H54 (cell line): ENCODE measurements at regions not wholly inside any gene's neighbourhood (a gene's known extent, or its start where the extent isn't known, plus 50 kb on each side); places are given as distances from the start of the nearest gene placed in this dataset.
"Not testable (repeated sequence)": the region's sequence is repeated elsewhere in the genome, so short reads cannot be mapped to it uniquely, and the experiment has no call there.

Experiments used
- DNase-seq: peaks from one replicate; pipeline ENCODE4 v3.0.0; 2011; ENCODE audit warnings: low spot score, mixed read lengths; ENCODE audit not compliant: insufficient read length
- FAIRE-seq: peaks from 3 replicates; lab custom pipeline; 2011; peaks lifted over from hg19 to GRCh38; lab: Jason Lieb, UNC
- POLR2A ChIP-seq: IDR thresholded peaks from 2 replicates; pipeline ENCODE4 v1.6.1; 2011; ENCODE audit warnings: low read depth, mild to moderate bottlenecking, low read length

DNA sequence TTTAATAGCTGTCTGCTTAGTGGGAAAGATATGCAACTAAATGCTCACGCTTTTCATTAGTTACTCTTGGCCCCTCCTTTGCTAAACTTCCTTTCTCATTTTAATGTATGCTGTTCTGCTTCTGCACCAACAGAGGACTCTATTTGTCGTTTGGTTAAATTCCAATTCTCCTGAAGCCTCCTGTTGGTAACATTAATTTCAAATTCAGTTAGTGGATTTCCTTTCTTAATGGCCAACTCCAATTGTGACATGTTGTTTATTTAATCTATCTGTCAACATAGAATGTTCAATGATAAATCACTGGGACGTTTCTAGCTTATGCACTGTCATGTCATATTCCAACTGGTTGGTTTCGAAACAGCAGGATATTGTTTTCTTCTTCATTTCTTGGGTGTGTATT, 467.4 kb upstream of the BCHE start:
- no peak for DNase-seq
- FAIRE-seq: peak; percentile 55
- no peak for TF ChIP-seq POLR2A

DNA sequence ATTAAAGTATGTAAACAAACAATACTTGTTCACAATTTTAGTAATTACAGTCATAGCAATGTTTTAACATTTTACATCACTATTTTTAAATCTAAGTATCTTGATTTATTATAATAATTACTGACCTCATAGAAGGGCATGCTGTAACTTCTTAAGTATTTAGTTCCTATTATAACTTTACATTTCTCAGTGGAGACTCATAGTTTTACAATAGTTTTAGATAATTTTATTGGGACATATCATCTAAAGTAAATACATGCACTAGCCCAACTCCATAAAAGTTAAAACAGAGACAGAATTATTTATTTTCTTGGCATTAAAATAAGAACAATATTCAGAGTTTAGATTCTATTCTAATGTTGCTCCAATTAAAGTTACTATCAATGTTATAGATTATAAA, 466.5 kb upstream of the BCHE start:
- DNase-seq (no peak), FAIRE-seq (no peak)
- TF ChIP-seq POLR2A: no peak

DNA sequence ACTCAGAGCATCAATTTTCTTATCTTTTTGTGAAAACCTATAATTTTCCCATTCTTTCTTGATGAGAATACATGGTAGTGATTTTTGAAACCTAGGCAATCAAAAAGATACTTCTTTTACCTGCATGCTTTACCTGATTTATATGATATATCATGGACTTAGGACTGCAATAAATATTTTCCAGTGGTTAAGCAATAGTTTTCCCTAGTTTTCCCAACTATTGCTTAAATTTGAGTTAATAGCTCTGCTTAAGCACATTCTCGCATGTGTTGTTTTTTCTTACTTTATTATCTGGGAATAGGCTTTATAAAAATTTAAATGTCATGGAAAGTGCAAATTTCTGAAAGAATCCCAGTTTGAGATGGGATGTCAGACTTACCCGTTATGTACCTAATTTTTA, 465.1 kb upstream of the BCHE start:
- FAIRE-seq (no peak), DNase-seq (no peak)
- no peak for TF ChIP-seq POLR2A

DNA sequence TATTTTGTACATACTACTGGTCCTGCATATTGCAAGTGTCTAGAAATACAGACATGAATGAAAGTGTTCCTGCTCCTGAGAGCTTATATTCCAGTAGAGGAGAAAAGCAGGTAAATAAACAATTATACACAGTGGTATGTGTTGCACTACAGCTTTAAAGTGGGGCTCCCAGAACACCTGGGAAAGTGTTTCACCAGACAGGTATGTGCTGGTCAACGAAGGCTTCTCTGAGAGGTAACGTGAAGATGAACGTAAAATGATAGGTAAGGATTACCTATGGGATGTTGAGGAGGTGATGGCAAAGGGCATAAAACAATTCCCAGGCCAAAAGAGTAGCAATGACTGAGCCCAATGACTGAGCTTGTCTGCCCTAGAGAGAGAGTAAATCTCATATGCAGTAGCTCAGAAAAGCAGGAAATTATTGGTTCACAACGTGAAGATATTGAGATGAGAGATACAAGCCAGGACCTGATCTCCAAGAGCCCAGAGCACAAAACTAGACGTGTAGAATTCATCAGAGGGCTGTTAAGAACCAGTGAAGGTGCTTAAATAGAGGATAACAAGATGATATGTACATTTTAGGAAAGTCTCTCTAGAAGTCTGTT, 459.1 kb upstream of the BCHE start:
- FAIRE-seq: no peak
- no peak for DNase-seq
- TF ChIP-seq POLR2A: no peak

DNA sequence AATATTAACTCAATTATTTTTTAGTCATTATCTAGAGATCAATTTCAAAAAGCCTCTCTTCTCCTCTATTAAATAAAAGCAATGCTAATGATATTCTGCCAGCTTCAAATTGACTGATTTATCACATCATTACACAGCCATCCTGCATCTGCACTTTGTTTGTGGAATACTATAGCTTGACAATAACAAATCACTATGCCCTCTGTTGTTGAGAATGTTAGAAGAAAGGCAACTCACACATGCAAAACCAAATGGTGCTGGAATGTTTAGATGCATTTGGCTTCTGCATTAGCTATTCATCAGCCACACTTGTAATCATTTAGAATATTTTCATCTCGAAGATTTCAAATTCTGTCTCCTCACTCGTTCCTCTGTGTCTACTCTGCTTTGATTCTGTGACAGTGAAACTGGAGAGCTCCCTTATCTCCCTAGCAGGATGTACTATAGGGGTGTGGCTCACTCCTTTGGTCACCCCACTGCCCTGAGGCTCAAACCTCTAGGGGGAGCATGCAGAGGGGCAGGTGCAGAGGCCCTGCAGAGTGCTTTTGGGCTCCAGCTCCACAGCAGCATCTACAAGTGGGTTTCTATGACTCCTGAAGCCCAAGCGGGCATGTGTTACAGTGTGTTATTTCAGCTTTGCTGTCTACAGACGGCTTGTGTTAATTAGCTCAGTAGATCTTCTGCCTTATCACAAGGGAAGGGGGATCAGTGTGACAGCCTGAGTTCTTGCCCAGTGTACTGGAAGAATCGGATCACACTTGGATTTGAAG, 454.1 kb upstream of the BCHE start:
- FAIRE-seq (no peak), DNase-seq (no peak)
- no peak for TF ChIP-seq POLR2A

DNA sequence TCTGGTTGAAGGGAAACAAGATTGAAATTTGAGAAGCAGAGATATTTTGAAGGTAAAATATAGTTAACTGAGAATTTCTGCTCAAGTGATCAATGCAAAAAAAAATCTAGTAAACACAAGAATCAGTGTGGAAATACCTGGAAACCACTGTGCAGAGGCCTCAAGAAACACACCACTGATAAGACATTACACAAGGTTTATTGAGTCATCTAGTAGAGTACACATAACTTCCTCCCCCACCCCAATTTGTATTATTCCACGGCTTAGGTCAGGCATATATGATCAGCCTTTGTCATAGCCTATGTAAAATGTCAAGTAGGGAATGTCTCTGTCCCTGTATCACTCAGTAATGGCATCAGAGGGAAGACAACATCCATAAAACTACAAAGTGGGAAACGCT, 447.8 kb upstream of the BCHE start:
- TF ChIP-seq POLR2A: no peak
- DNase-seq (no peak), FAIRE-seq (peak; percentile 23)

DNA sequence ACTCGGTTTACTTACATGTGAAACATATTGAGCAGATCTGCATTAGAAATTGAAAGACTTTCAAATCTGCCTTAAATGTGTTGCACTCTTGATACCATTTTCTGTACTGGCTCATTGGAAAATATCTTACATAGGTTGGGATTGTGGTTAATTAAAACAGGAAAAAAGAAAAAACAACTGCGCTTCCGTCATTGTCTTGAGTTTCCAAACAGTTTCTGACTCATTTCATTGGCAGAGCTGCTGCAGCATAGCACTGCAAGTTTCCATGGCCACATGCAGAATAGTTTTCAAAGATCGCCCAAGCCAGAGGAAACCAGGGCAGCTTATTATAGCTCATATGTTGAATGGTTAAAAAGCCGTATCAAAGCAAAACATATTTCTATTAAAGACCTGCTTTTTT, 446.6 kb upstream of the BCHE start:
- peak; percentile 96 for FAIRE-seq
- DNase-seq: no peak
- no peak for TF ChIP-seq POLR2A

DNA sequence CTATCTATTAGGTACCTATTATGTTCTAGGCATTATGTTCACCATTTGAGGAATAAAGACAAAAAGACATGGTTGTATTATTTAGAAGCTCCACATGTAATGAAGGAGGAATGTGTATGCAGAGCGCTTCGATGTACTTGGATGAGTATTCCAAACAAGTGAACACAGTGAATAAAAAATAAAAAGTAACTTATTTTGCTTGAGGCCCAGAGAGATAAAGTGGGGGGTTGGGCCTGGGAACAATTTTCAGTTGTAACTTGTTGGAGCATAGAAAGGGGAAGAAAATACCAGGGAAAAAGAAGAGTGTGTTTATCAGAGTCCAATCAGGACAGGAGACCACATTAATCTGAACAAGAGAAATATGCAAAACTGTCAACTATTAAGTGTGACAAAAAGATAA, 445.7 kb upstream of the BCHE start:
- FAIRE-seq (no peak), DNase-seq (no peak)

DNA sequence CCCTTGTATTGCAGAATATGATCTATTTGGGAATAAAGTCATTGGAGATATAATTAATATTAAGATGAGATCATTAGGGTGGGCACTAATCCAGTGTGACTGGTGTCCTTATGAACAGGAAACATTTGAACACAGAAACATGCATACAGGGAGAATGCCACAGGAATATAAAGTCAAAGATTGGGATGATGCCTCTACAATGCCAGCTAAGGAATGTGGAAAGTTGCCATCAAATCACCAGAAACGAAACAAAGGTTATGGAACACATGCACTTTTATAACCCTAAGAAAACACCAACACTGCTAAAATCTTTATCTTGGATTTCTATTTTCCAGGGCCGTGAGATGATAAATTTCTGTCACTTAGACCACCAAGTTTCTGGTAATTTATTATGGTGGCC, 442.4 kb upstream of the BCHE start:
- FAIRE-seq: no peak

More for the DNA sequence above, 445.7 kb upstream of the BCHE start:
- no peak for TF ChIP-seq POLR2A

DNA sequence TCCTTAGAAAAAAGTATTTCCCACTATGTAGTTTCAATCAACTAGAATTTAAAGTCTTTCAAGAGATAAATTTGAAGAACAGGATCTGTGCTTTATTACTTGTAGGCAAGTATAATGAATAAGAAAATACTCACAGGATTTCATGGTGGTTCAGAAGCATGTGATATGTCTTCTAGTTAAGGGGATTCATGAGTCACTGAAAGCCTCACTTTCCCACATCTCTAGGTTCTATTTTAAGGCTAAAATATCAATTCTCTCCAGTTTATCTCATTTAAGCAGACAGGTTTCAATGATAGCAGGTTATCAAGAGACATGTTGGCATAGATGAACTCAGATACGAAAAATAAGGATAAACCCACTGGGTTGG, 437.8 kb upstream of the BCHE start:
- TF ChIP-seq POLR2A: no peak
- DNase-seq (no peak), FAIRE-seq (no peak)

More for the DNA sequence above, 442.4 kb upstream of the BCHE start:
- no peak for TF ChIP-seq POLR2A
- DNase-seq: no peak

DNA sequence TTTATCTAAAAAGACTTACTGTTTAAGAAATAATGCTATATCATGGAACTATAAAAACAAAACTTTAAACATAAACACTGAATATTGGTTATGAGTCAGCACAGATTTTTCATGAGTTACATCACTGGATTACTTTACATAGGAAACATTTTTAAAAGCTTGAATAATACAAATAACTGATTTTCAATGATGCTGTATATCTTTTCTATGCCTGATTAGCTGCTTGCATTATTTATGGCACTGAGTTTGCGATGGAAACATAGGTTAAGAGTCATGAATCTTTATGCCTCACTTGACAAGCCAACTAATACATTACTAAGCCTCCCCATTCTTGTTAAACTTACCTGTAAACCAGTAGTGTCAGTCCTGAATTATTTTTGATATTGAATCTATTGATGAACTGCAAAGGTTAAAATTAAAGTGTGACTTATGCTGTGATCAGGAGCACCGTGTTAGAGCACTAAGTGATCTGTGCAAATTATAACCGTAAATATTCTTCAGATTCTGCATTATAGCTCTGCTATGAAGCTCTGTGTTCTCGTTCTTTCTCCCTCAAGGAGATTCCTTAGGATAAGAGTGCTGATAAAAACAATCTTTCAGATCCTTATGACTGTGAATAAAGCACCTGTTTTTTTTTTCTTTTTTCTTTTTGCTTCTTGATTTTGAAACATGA, 437.3 kb upstream of the BCHE start:
- TF ChIP-seq POLR2A: no peak
- no peak for DNase-seq
- FAIRE-seq: peak; percentile 53

DNA sequence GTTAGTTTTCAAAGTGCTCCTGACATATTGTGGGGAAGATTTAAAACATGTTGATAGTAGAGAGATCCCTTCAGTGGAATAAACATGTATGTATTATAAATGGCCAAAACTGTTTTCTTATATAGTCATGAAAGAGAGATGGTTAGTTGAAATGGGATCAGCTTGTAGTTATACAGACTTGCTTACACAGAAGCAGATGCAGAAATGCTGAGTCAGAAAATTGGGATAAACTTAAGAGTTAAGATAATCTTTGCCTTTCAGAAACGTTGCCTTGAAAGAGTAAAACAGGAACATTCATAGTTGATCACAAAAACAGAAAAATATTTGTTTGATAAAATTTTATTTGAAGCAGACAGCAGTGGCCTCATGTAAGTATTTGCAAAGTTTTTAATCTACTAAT, 433.2 kb upstream of the BCHE start:
- no peak for TF ChIP-seq POLR2A
- no peak for DNase-seq
- FAIRE-seq: no peak

DNA sequence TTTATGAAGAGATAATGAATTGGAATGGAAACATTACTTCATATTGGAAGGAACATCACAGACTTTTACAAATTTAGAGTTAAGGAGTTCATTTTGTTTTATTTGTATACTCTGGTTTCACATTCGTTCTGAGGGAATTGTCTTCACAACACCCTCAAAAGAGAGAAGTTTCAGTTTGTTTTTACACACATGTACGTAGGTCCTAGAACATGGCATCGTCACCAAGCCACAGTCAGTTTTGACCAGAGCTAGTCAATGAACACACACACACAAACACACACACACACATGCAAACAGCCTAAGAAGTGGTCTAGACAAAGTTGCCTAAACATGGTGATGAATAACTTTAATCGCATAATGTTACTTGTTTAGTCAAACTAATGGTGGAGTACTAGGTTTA, 427.9 kb upstream of the BCHE start:
- TF ChIP-seq POLR2A: no peak
- DNase-seq (no peak), FAIRE-seq (peak; percentile 75)

DNA sequence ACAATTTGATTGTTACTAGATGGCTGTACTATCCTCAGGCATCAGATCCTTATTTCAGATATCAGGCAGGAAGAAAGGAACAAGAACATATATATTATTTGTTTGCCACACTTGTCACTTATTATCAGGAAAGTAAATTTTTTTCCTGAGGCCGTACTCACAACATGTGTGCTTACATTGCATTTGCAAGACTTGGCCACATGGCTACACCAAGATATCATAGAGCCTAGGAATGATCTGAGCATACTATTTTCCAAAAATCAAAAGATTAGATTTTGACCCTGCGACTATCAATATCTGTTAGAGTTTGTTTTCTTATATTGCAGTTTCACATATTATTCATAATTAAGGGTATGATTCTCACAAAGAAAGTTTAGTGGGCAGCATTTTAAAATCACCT, 426.2 kb upstream of the BCHE start:
- DNase-seq: no peak
- no peak for FAIRE-seq
- no peak for TF ChIP-seq POLR2A

DNA sequence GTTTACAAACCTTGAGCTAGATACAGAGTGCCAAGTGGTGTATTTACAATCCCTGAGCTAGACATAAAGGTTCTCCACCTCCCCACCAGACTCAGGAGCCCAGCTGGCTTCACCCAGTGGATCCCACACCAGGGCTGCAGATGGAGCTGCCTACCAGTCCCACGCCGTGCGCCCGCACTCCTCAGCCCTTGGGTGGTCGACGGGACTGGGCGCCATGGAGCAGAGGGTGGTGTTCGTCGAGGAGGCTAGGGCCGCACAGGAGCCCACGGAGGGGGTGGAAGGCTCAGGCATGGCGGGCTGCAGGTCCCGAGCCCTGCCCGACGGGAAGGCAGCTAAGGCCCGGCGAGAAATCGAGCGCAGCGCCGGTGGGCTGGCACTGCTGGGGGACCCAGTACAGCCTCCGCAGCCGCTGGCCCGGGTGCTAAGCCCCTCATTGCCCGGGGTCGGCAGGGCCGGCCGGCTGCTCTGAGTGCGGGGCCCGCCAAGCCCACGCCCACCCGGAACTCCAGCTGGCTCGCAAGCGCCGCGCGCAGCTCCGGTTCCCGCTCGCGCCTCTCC, 421.1 kb upstream of the BCHE start:
- not testable (repeated sequence) for DNase-seq, FAIRE-seq
